ENCODE measurements at regions not wholly inside any gene's neighbourhood (a gene's known extent, or its start where the extent isn't known, plus 50 kb on each side); places are given as distances from the start of the nearest gene placed in this dataset.

GRCh38 chr9:27817747-27818146, 244.5 kb upstream of the C9orf72 start (continued):
- TF ChIP-seq CTBP2 (IDR thresholded peaks at IDR 0.05; ENCODE audit: borderline replicate concordance, insufficient read depth, insufficient read length, low read length) (no peak), CHD1 (IDR thresholded peaks at IDR 0.05; ENCODE audit: low read depth, low read length) (no peak), USF2 (IDR thresholded peaks at IDR 0.05; ENCODE audit: low read length) (no peak), CHD7 (IDR thresholded peaks at IDR 0.05; ENCODE audit: insufficient replicate concordance, low read length) (no peak), JUN (IDR thresholded peaks at IDR 0.05; ENCODE audit: low read depth, low read length) (no peak), ATF3 (IDR thresholded peaks at IDR 0.05; ENCODE audit: insufficient read depth, low read depth, low read length) (no peak)
